HG03108 (cell line): ENCODE measurements at regions not wholly inside any gene's neighbourhood (a gene's known extent, or its start where the extent isn't known, plus 50 kb on each side); places are given as distances from the start of the nearest gene placed in this dataset.
"Not testable (repeated sequence)": the region's sequence is repeated elsewhere in the genome, so short reads cannot be mapped to it uniquely, and the experiment has no call there.

ENCODE experiments used
- ATAC-seq: cut with Tn5 transposase; IDR thresholded peaks from one replicate; pipeline ENCODE4 v1.9.1; 2021; ENCODE audit warnings: moderate library complexity; ENCODE audit not compliant: unreplicated experiment

- ATAC-seq: no peak
Observed at GRCh38 chr2:4039896-4040295, 336.5 kb downstream of the DCDC2C start.

DNA sequence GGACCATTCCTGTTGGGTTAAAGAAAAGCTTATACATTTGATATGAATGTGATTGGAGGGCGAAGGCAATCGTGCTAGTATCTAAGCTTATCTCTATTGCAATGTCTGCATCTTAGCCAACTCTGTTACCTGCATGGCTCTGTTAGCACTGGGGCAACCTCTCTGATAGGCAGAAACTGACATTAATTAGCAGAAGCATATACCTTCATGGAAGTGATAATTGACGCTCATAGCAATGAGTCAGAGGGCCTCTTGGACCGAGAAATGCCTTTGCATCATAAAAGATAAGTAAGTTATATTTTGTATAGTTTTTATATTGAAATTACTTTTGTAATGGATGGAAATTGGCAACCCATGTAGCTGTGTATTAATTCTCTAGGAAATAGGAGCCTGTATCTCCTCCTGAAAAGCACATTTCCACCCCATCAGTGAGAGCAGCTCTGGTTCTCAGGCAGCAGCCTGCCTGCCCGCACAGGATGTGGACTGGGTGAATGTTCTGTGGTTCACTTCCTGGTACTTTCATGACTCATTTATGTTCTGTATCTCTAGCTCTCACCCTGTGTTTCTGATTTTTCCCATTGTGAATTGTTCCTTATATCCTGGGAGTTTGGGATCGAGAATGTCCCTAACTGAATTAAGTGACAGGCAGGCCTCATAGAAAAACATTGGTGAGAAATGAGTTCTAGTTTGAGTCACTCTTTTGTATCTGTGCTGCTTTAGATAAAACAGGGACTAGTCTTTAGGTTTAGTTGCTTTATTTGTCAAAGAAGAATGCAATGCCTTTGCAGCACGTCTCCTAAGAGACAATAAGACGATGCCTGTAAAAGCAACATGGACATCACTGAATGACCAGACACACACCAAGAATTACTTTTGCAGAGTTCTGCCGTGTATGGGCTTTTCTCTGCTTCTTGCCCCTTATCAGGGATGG, 344.9 kb downstream of the DCDC2C start:
- ATAC-seq: peak; percentile 50

- ATAC-seq: no peak
Observed at GRCh38 chr2:4049463-4049862, 346.1 kb downstream of the DCDC2C start.

- ATAC-seq: no peak
Observed at GRCh38 chr2:4053769-4054493, 350.6 kb downstream of the DCDC2C start.

DNA sequence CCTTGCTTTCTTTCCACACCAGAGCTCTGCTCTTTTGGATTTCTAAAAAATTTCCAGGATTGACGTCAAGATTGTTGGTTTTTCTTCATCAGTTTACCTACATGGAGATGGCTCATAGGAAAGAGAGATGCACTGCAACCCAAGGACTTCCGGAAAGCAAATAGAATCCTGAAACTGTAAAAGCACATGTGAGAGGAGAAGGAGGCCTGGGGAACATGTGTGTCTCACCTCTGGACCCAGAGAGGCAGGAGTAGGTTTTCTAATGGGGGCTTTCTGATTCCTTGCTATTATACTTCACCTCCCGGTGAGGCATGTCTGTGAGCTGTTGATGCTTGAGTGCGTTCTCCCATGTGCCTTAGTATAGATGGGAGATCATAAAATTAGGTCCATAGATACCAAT, 362.8 kb downstream of the DCDC2C start:
- no peak for ATAC-seq

DNA sequence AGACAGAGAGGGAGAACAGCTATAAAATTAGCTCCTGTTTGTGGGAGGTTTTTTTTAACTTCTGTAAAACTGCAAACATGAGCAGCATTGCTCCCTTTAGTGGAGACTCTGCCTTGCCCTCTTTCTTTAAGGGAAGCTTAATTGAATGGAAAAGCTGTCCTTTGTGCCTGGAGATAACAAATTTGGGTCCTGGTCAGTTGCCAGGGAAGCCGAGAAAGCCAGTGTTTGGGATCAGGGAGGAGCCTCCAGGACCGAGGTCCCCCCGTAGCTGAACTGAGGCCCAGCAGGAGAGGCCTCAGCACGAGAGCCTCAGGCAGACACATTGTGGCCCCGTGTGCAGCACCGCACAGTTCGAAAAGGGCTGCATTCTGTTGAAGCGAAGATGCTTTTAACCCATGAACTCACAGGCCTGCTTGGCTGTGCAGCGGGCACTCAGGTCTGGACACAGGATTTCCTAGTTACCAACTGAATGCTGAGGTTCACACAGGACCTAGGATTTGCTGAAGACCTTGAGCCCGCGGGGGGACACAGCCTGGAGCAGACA, 369.7 kb downstream of the DCDC2C start:
- no peak for ATAC-seq

DNA sequence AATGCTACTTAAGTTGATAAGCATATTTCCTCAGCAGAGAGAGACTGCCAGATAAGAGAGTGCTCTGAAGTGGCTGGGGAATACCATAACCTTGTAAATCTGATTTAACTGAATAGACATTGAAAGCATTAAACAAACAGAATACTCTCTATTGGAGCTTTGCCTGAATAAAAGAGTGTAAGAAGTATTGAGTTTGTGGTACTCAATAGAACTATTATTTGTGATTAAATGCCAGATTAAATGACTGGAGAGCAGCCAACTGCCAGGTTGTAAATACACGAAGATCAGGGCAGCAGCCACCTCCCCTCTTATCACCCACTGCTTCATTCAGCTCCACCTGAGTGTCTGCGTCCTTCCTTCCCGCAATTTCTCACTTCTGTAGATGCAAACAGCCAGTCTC, 373.6 kb downstream of the DCDC2C start:
- no peak for ATAC-seq

DNA sequence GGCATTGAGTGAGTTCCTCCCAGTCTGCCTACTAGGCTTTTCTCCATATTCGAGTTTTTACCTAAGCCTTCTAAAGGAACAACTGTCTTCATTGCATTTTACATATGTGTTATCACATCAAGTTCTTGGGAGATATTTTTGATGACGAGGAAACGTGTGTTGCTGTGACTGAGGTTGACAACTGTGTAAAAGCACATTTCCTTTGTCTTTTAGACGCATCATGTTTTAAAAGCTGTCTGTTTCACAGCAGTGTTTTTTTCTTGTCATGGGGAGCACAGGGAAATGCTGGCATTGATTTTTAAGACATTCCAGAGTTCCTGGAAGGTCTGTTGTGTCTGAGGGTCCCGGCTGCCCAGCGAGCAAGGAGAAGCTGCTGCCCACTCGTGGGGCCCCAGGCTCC, 381.8 kb downstream of the DCDC2C start:
- ATAC-seq: no peak

- ATAC-seq: no peak
Observed at GRCh38 chr2:4090668-4091630, 387.6 kb downstream of the DCDC2C start.

- ATAC-seq: no peak
Observed at GRCh38 chr2:4091869-4092268, 388.5 kb downstream of the DCDC2C start.

DNA sequence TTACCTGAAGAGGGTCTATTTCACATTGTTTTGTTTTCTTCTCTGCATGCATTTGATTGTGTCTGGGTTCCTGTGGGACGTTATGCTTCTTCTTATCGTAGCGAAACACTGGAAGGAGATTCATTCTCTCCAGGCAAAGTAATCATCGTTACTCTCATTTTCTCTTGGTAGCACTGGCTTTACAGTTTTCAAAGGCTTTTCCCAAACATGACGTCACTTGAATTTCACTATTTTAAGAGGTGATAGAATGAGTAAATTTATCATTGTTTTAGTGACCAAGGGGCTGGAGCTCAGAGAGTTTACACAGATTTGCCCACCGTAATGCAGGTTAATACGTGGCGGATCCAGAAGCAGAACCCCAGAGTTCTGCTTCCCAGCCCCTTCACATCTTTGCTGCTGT, 391.4 kb downstream of the DCDC2C start:
- no peak for ATAC-seq

GRCh38 chr2:4096978-4097766, 393.8 kb downstream of the DCDC2C start:
- no peak for ATAC-seq

- ATAC-seq: no peak
Observed at GRCh38 chr2:4098137-4098536, 394.8 kb downstream of the DCDC2C start.

GRCh38 chr2:4101936-4102335, 398.6 kb downstream of the DCDC2C start:
- no peak for ATAC-seq

- ATAC-seq: no peak
Observed at GRCh38 chr2:4107179-4107578, 403.8 kb downstream of the DCDC2C start.

GRCh38 chr2:4110273-4110672, 406.9 kb downstream of the DCDC2C start:
- ATAC-seq: no peak

- ATAC-seq: not testable (repeated sequence)
Observed at GRCh38 chr2:4115435-4115834, 412.1 kb downstream of the DCDC2C start.

DNA sequence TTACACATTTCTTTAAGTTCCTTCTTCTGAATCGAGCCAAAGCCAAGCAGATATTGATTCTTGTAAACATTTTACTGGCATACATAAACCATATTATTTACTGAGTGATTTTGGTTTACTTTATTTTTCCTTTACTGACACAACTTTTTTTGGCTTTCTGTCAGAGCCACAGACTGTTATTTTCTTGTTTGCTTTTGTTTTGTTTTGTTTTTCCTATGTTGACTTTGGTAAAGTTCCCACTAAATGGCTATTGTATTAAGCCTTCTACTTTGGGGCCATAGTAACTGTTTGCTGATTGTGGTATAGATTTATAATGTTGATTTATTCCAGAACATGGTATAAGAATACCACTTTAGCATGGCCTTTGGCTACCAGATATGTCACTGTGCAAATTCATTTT, 419.4 kb downstream of the DCDC2C start:
- ATAC-seq: no peak

- no peak for ATAC-seq
Observed at GRCh38 chr2:4130651-4131050, 427.3 kb downstream of the DCDC2C start.
